A673 (cell line): ENCODE measurements at regions not wholly inside any gene's neighbourhood (a gene's known extent, or its start where the extent isn't known, plus 50 kb on each side); places are given as distances from the start of the nearest gene placed in this dataset.

Experiments
- BruUV-seq: library from RNA; stranded (reverse); fragments of 400-500 nt; replicated peaks from 2 replicates; lab custom pipeline; 2021; lab: Mats Ljungman, UMichigan
- CTCF ChIA-PET: fragments of 300-600 bp; sonication (Branson Sonifier 250); formaldehyde crosslinking; loops from one replicate; lab custom pipeline; 2022; ENCODE audit warnings: antibody characterized with exemption; lab: Charles Lee
- POLR2A ChIA-PET: fragments of 300-600 bp; sonication (Branson Sonifier 250); formaldehyde crosslinking; loops from one replicate; lab custom pipeline; 2022; ENCODE audit warnings: antibody characterized with exemption; ENCODE audit not compliant: low non-redundant PET; lab: Charles Lee
- DNase-seq: peaks from one replicate; pipeline ENCODE4 v3.0.0-alpha.2; 2015; ENCODE audit warnings: low spot score
- H3K27ac ChIP-seq: fragments of 200-600 bp; sonication (generic); 2 replicates; pipeline ENCODE4 v1.5.1; 2016; ENCODE audit warnings: mixed run types, low read depth, mild to moderate bottlenecking, mixed read lengths, antibody characterized with exemption, low read length; ENCODE audit not compliant: poor library complexity, severe bottlenecking
- H3K27me3 ChIP-seq: fragments of 200-600 bp; sonication (generic); replicated peaks from 2 replicates; pipeline ENCODE4 v1.6.1; 2017; ENCODE audit warnings: mixed run types, low read depth, mild to moderate bottlenecking, mixed read lengths, antibody characterized with exemption, low read length; ENCODE audit not compliant: insufficient read depth, poor library complexity
- H3K36me3 ChIP-seq: fragments of 200-600 bp; sonication (generic); 2 replicates; pipeline ENCODE4 v1.6.1; 2016; ENCODE audit warnings: mixed run types, mild to moderate bottlenecking, mixed read lengths, antibody characterized with exemption, low read length; ENCODE audit not compliant: insufficient read depth, poor library complexity, severe bottlenecking
- H3K4me1 ChIP-seq: fragments of 200-600 bp; sonication (generic); 2 replicates; pipeline ENCODE4 v1.6.1; 2017; ENCODE audit warnings: mixed run types, mild to moderate bottlenecking, mixed read lengths, antibody characterized with exemption, low read length; ENCODE audit not compliant: insufficient read depth, poor library complexity, severe bottlenecking
- H3K4me3 ChIP-seq: fragments of 200-600 bp; sonication (generic); 2 replicates; pipeline ENCODE4 v1.5.1; 2016; ENCODE audit warnings: low read depth, mixed run types, mild to moderate bottlenecking, mixed read lengths, low read length; ENCODE audit not compliant: poor library complexity, severe bottlenecking
- H3K9me3 ChIP-seq: fragments of 200-600 bp; sonication (generic); 2 replicates; pipeline ENCODE4 v1.6.1; 2016; ENCODE audit warnings: mixed run types, low read depth, mild to moderate bottlenecking, mixed read lengths, antibody characterized with exemption, low read length; ENCODE audit not compliant: poor library complexity, severe bottlenecking
- CTCF ChIP-seq: fragments of 300-800, 200-600 bp; sonication (generic); conservative IDR thresholded peaks from 2 replicates; pipeline ENCODE4 v1.5.1; 2017; ENCODE audit warnings: low read depth, mild to moderate bottlenecking, antibody characterized with exemption, low read length, moderate library complexity, mixed read lengths
- EZH2 ChIP-seq: fragments of 200-600 bp; sonication (generic); IDR thresholded peaks from 2 replicates; pipeline ENCODE4 v1.6.1; 2017; ENCODE audit warnings: borderline replicate concordance, low read depth, mild to moderate bottlenecking, mixed read lengths, antibody characterized with exemption, low read length; ENCODE audit not compliant: poor library complexity, severe bottlenecking
- intact Hi-C: fragments of 100-400 bp; cut with micrococcal nuclease; formaldehyde crosslinking; loops from one replicate; pipeline ENCODE4 v1.10.0; 2022; ENCODE audit not compliant: unreplicated experiment

- intact Hi-C loops: no loop called here
- no peak for DNase-seq
- H3K4me3 ChIP-seq: no peak overlapping the region
- H3K27ac ChIP-seq: no peak overlapping the region
- POLR2A ChIA-PET: no interaction called here
- no peaks in the 10 kb centered on the region for H3K9me3 ChIP-seq
- no peaks in the 10 kb centered on the region for H3K4me1 ChIP-seq
- CTCF ChIA-PET: no interaction called here
- no TSS peak for BruUV-seq
- peaks cover 4% of the 10 kb centered on the region for H3K27me3 ChIP-seq
- TF ChIP-seq EZH2 (no peak), CTCF (no peak)
- H3K36me3 ChIP-seq: no peaks in the 10 kb centered on the region
Observed at GRCh38 chr15:97868981-97869380, 91.5 kb upstream of the ARRDC4 start.

GRCh38 chr15:97870771-97871170, 89.7 kb upstream of the ARRDC4 start:
- ChIA-PET CTCF (no interaction called here), POLR2A (no interaction called here)
- no peak overlapping the region for H3K27ac ChIP-seq
- H3K27me3 ChIP-seq: no peaks in the 10 kb centered on the region
- no peaks in the 10 kb centered on the region for H3K36me3 ChIP-seq
- H3K9me3 ChIP-seq: no peaks in the 10 kb centered on the region
- H3K4me1 ChIP-seq: no peaks in the 10 kb centered on the region
- no TSS peak for BruUV-seq
- no peak overlapping the region for H3K4me3 ChIP-seq
- TF ChIP-seq EZH2 (no peak), CTCF (no peak)
- DNase-seq: no peak
- intact Hi-C loops: no loop called here

- Histone ChIP-seq H3K9me3 (no peaks in the 10 kb centered on the region), H3K4me3 (no peak overlapping the region), H3K36me3 (no peaks in the 10 kb centered on the region), H3K27ac (no peak overlapping the region), H3K4me1 (no peaks in the 10 kb centered on the region), H3K27me3 (no peaks in the 10 kb centered on the region)
- DNase-seq: no peak
- intact Hi-C loops: no loop called here
- ChIA-PET POLR2A (no interaction called here), CTCF (no interaction called here)
- TF ChIP-seq EZH2: no peak
- TF ChIP-seq CTCF: no peak
- no TSS peak for BruUV-seq
Observed at GRCh38 chr15:97874139-97874538, 86.4 kb upstream of the ARRDC4 start.
